ENCODE measurements at regions not wholly inside any gene's neighbourhood (a gene's known extent, or its start where the extent isn't known, plus 50 kb on each side); places are given as distances from the start of the nearest gene placed in this dataset.
"Not testable (repeated sequence)": the region's sequence is repeated elsewhere in the genome, so short reads cannot be mapped to it uniquely, and the experiment has no call there.

GRCh38 chr1:144031550-144031949, 59.8 kb upstream of the FAM72C start:
- DNase-seq (ENCODE audit: low read depth, low spot score): not testable (repeated sequence)

GRCh38 chr1:144026022-144026421, 54.2 kb upstream of the FAM72C start:
- DNase-seq (ENCODE audit: low read depth, low spot score): not testable (repeated sequence)

DNA sequence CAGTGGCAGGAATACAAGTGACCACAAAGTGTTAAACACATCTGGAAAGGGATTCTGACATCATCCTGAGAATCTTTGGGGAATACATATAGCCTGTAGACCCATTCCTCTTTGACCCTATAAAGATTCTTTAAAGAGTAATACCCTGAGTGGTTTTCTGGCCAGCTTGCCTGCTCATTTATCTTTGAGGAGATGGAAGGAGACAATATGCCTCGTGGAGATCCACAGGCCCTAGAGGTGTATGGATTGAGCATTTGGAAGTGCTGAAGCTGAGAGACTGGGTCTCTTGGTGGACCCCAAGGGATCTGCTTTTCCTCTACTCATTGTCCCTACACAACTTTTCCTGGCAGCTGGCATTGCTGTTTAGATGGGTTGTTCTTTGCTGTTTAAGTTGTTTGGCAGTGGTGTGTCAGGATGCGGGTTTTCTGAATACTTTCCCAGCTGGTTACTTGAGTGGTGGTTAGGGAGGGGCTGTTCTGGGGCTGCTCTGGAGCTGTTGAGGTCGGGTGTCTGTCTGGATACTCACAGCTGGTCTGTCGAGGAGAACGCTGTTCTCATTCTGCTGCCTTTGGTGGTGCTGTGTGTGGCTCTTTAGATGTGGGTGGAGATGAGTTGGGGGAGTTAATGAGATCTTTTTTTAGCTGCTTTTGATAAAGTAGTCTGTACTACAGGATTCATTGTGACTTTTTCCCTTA, 50.1 kb upstream of the FAM72C start:
- DNase-seq (ENCODE audit: low read depth, low spot score): not testable (repeated sequence)

All from activated naive CD8-positive, alpha-beta T cell treated with anti-CD3 and anti-CD28 coated beads, Interleukin-2, amount 50 U/mL, for 16 hours (primary cell).